Astrocyte of the hippocampus (primary cell): ENCODE measurements at regions not wholly inside any gene's neighbourhood (a gene's known extent, or its start where the extent isn't known, plus 50 kb on each side); places are given as distances from the start of the nearest gene placed in this dataset.
"Not testable (repeated sequence)": the region's sequence is repeated elsewhere in the genome, so short reads cannot be mapped to it uniquely, and the experiment has no call there.

Source experiments
- DNase-seq: peaks from one replicate; pipeline ENCODE4 v3.0.0; 2011; ENCODE audit warnings: low read depth, low spot score

GRCh38 chr15:79659691-79660090, 227.6 kb downstream of the MINAR1 start:
- DNase-seq = no peak

- no peak for DNase-seq
Observed at GRCh38 chr15:79661411-79661810, 229.3 kb downstream of the MINAR1 start.

GRCh38 chr15:79673416-79674123, 223.2 kb downstream of the MTHFS start:
- peak; percentile 28 for DNase-seq

GRCh38 chr15:79674124-79674465, 222.7 kb downstream of the MTHFS start:
- DNase-seq = no peak

GRCh38 chr15:79675982-79676381, 220.8 kb downstream of the MTHFS start:
- DNase-seq = no peak

GRCh38 chr15:79676621-79677020, 220.2 kb downstream of the MTHFS start:
- DNase-seq = no peak

- no peak for DNase-seq
Observed at GRCh38 chr15:79677241-79677640, 219.6 kb downstream of the MTHFS start.

- no peak for DNase-seq
Observed at GRCh38 chr15:79678032-79678701, 218.6 kb downstream of the MTHFS start.

- DNase-seq = peak; percentile 71
Observed at GRCh38 chr15:79680720-79681119, 216.1 kb downstream of the MTHFS start.

- DNase-seq = peak; percentile 86
Observed at GRCh38 chr15:79682285-79682684, 214.5 kb downstream of the MTHFS start.

- peak; percentile 10 for DNase-seq
Observed at GRCh38 chr15:79682851-79683288, 213.9 kb downstream of the MTHFS start.

- no peak for DNase-seq
Observed at GRCh38 chr15:79689030-79689429, 207.8 kb downstream of the MTHFS start.

GRCh38 chr15:79700951-79701480, 195.8 kb downstream of the MTHFS start:
- no peak for DNase-seq

GRCh38 chr15:79702621-79703020, 194.2 kb downstream of the MTHFS start:
- peak; percentile 20 for DNase-seq

GRCh38 chr15:79721256-79721655, 175.6 kb downstream of the MTHFS start:
- DNase-seq = no peak

- DNase-seq = peak; percentile 69
Observed at GRCh38 chr15:79724312-79724711, 172.5 kb downstream of the MTHFS start.

- DNase-seq = no peak
Observed at GRCh38 chr15:79724804-79725203, 172.0 kb downstream of the MTHFS start.

- DNase-seq = no peak
Observed at GRCh38 chr15:79728867-79729266, 167.9 kb downstream of the MTHFS start.

GRCh38 chr15:79736435-79737000, 160.3 kb downstream of the MTHFS start:
- DNase-seq = no peak

- DNase-seq = no peak
Observed at GRCh38 chr15:79738143-79738542, 158.7 kb downstream of the MTHFS start.

GRCh38 chr15:79740561-79740960, 156.3 kb downstream of the MTHFS start:
- DNase-seq = no peak

- no peak for DNase-seq
Observed at GRCh38 chr15:79743032-79743431, 153.8 kb downstream of the MTHFS start.

GRCh38 chr15:79744485-79744884, 152.3 kb downstream of the MTHFS start:
- DNase-seq = not testable (repeated sequence)
